HCT116 (cell line): ENCODE measurements at regions not wholly inside any gene's neighbourhood (a gene's known extent, or its start where the extent isn't known, plus 50 kb on each side); places are given as distances from the start of the nearest gene placed in this dataset.

Source experiments
- ATAC-seq: fragments of 200-7000 bp; cut with Tn5 transposase; 2 replicates; pipeline ENCODE4 v1.9.1; 2020; ENCODE audit warnings: mild to moderate bottlenecking, moderate library complexity
- BruUV-seq: library from RNA; stranded (reverse); fragments of 400-500 nt; replicated peaks from 2 replicates; lab custom pipeline; 2021; lab: Mats Ljungman, UMichigan
- CTCF ChIA-PET: fragments of 300-600 bp; sonication (Branson Sonifier 250); formaldehyde crosslinking; loops from one replicate; lab custom pipeline; 2021; ENCODE audit warnings: antibody characterized with exemption; lab: Charles Lee
- POLR2A ChIA-PET: fragments of 300-600, 350-600 bp; sonication (Branson Sonifier 250); formaldehyde crosslinking; loops from one replicate; lab custom pipeline; 2021; ENCODE audit warnings: antibody characterized with exemption; lab: Charles Lee
- RAD21 ChIA-PET, 2 experiments: fragments of 300-600 bp; sonication (Branson Sonifier 250); formaldehyde crosslinking; loops; one replicate each; lab custom pipeline; 2023; ENCODE audit warnings: low total read pairs in 2 of 2; ENCODE audit not compliant: uncharacterized antibody in 2 of 2, unreplicated experiment in 2 of 2, low non-redundant PET in 1 of 2; lab: Charles Lee
- DNase-seq: peaks from one replicate; pipeline ENCODE4 v3.0.0-alpha.2; 2010; ENCODE audit warnings: low read depth, low spot score
- H2AFZ ChIP-seq: fragments of 200-600 bp; shearing (Covaris generic), sonication (generic); 2 replicates; pipeline ENCODE4 v1.6.1; 2017; ENCODE audit warnings: low read depth, mixed run types, mixed read lengths, antibody characterized with exemption, low read length; ENCODE audit not compliant: poor library complexity, severe bottlenecking
- H3K27ac ChIP-seq: 2 replicates; pipeline ENCODE4 v1.5.1; 2012; ENCODE audit warnings: low read depth, low read length
- H3K27me3 ChIP-seq: fragments of 200-600 bp; sonication (generic); 2 replicates; pipeline ENCODE4 v1.6.1; 2016; ENCODE audit warnings: mixed run types, low read length, mixed read lengths; ENCODE audit not compliant: insufficient read depth
- H3K36me3 ChIP-seq, 2 experiments: fragments of 200-500 bp in 1 of 2; fragments of 200-600 bp in 1 of 2; sonication (Bioruptor generic) in 1 of 2; sonication (generic) in 1 of 2; 2 replicates each; pipeline versions ENCODE4 v1.5.1 to v1.6.1; 2014 to 2016; ENCODE audit warnings: low read length in 2 of 2, inconsistent platforms in 1 of 2, mixed read lengths in 1 of 2, mixed run types in 1 of 2; ENCODE audit not compliant: insufficient read depth in 2 of 2, control insufficient read depth in 1 of 2
- H3K4me1 ChIP-seq, 2 experiments: fragments of 200-600 bp in 1 of 2; sonication (generic) in 1 of 2; 2 replicates each; pipeline versions ENCODE4 v1.5.1 to v1.6.1; 2012 to 2017; ENCODE audit warnings: low read length in 2 of 2, inconsistent platforms in 1 of 2, mild to moderate bottlenecking in 1 of 2, mixed read lengths in 1 of 2, mixed run types in 1 of 2, moderate library complexity in 1 of 2; ENCODE audit not compliant: insufficient read depth in 2 of 2, control insufficient read depth in 1 of 2
- H3K4me2 ChIP-seq: fragments of 200-600 bp; sonication (generic); 2 replicates; pipeline ENCODE4 v1.6.1; 2017; ENCODE audit warnings: mixed run types, low read length, mixed read lengths
- H3K4me3 ChIP-seq, 2 experiments: fragments of 200-600 bp in 1 of 2; sonication (generic) in 1 of 2; replicated peaks in 1 of 2; 2 replicates each; pipeline ENCODE4 v1.5.1; 2011 to 2016; ENCODE audit warnings: low read length in 2 of 2, control low read depth in 1 of 2, low read depth in 1 of 2, mild to moderate bottlenecking in 1 of 2, mixed read lengths in 1 of 2, mixed run types in 1 of 2
- H3K79me2 ChIP-seq: fragments of 200-600 bp; sonication (generic); 2 replicates; pipeline ENCODE4 v1.6.1; 2017; ENCODE audit warnings: mild to moderate bottlenecking, mixed run types, low read length, moderate library complexity, mixed read lengths; ENCODE audit not compliant: insufficient read depth
- H3K9ac ChIP-seq: fragments of 200-600 bp; sonication (generic); 2 replicates; pipeline ENCODE4 v1.6.1; 2016; ENCODE audit warnings: low read length, mixed read lengths
- H3K9me2 ChIP-seq: fragments of 200-600 bp; sonication (generic), shearing (Covaris generic); 2 replicates; pipeline ENCODE4 v1.6.1; 2017; ENCODE audit warnings: mixed run types, mild to moderate bottlenecking, moderate library complexity; ENCODE audit not compliant: insufficient read depth
- H3K9me3 ChIP-seq, 2 experiments: fragments of 200-500 bp in 1 of 2; fragments of 200-600 bp in 1 of 2; sonication (Bioruptor generic) in 1 of 2; sonication (generic) in 1 of 2; 2 replicates each; pipeline ENCODE4 v1.6.1; 2014 to 2017; ENCODE audit warnings: low read length in 2 of 2, mixed read lengths in 2 of 2, inconsistent platforms in 1 of 2, low read depth in 1 of 2, mild to moderate bottlenecking in 1 of 2, mixed run types in 1 of 2, moderate library complexity in 1 of 2; ENCODE audit not compliant: control insufficient read depth in 1 of 2, insufficient read depth in 1 of 2
- H4K20me1 ChIP-seq: fragments of 200-600 bp; sonication (generic), shearing (Covaris generic); 2 replicates; pipeline ENCODE4 v1.6.1; 2017; ENCODE audit warnings: mixed run types, mild to moderate bottlenecking, moderate library complexity; ENCODE audit not compliant: insufficient read depth
- CBX3 ChIP-seq: IDR thresholded peaks from 2 replicates; pipeline ENCODE4 v1.6.1; 2012; ENCODE audit warnings: low read depth
- CEBPB ChIP-seq: IDR thresholded peaks from 2 replicates; pipeline ENCODE4 v1.6.1; 2012; ENCODE audit warnings: low read depth
- ELF1 ChIP-seq: IDR thresholded peaks from 2 replicates; pipeline ENCODE4 v1.6.1; 2012; ENCODE audit warnings: low read depth, borderline replicate concordance
- EZH2 ChIP-seq: fragments of 200-600 bp; sonication (generic); IDR thresholded peaks from 2 replicates; pipeline ENCODE4 v1.6.1; 2017; ENCODE audit warnings: antibody characterized with exemption, mixed run types
- POLR2AphosphoS5 ChIP-seq: IDR thresholded peaks from 2 replicates; pipeline ENCODE4 v1.6.1; 2011; ENCODE audit warnings: mild to moderate bottlenecking, low read depth, low read length, moderate library complexity
- SP1 ChIP-seq: IDR thresholded peaks from 2 replicates; pipeline ENCODE4 v1.6.1; 2012; ENCODE audit warnings: low read depth
- YY1 ChIP-seq: IDR thresholded peaks from 2 replicates; pipeline ENCODE4 v1.6.1; 2011; ENCODE audit warnings: low read length, low read depth, moderate library complexity, mild to moderate bottlenecking; ENCODE audit not compliant: insufficient replicate concordance; ENCODE audit errors: extremely low read depth
- intact Hi-C: fragments of 100-400 bp; cut with micrococcal nuclease; formaldehyde crosslinking; loops from 2 replicates; pipeline ENCODE4 v1.10.0; 2022
- TF ChIP-seq, protein P1 (sequence below): IDR thresholded peaks from 2 replicates; pipeline ENCODE4 v1.6.1; 2012; ENCODE audit warnings: low read depth
- TF ChIP-seq, protein P2 (sequence below): IDR thresholded peaks from 2 replicates; pipeline ENCODE4 v1.6.1; 2012

DNA sequence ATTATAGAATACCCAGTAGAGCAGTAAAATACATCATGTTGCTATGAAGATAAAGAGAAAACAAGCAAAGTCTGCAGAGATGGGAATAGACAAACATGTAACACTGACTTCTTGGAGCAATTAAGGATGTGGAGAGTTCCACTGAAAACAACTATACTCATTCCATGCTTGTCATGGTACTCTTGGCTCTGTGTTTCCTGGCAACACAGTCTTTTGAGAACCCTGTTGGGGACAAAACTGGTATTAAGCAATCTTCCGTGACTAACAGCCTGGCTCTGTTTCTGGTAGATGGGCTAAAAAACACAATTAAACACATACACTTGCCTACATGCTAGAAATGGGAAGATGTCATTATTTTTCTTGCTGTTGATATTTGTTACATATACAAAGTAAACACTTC lies 1212.3 kb upstream of the GBE1 start:
- ChIA-PET CTCF (no interaction called here), RAD21 (no interaction called here), POLR2A (no interaction called here)
- H3K4me1 ChIP-seq: no peaks in the 10 kb centered on the region
- H3K9me3 ChIP-seq: peaks cover 0 to 5% of the 10 kb centered on the region in 2 experiments; a peak in 2 of 4 replicates
- BruUV-seq: no TSS peak
- no peak overlapping the region for H2AFZ ChIP-seq
- H3K9me2 ChIP-seq: no peaks in the 10 kb centered on the region
- no peaks in the 10 kb centered on the region for H3K79me2 ChIP-seq
- no peaks in the 10 kb centered on the region for H4K20me1 ChIP-seq
- no peak overlapping the region for H3K4me2 ChIP-seq
- ATAC-seq: no peak
- H3K27me3 ChIP-seq: no peaks in the 10 kb centered on the region
- H3K27ac ChIP-seq: no peak overlapping the region
- intact Hi-C loops: no loop called here
- no peak for TF ChIP-seq POLR2AphosphoS5
- TF ChIP-seq CBX3: no peak
- no peak for TF ChIP-seq ELF1
- TF ChIP-seq, protein P1, sequence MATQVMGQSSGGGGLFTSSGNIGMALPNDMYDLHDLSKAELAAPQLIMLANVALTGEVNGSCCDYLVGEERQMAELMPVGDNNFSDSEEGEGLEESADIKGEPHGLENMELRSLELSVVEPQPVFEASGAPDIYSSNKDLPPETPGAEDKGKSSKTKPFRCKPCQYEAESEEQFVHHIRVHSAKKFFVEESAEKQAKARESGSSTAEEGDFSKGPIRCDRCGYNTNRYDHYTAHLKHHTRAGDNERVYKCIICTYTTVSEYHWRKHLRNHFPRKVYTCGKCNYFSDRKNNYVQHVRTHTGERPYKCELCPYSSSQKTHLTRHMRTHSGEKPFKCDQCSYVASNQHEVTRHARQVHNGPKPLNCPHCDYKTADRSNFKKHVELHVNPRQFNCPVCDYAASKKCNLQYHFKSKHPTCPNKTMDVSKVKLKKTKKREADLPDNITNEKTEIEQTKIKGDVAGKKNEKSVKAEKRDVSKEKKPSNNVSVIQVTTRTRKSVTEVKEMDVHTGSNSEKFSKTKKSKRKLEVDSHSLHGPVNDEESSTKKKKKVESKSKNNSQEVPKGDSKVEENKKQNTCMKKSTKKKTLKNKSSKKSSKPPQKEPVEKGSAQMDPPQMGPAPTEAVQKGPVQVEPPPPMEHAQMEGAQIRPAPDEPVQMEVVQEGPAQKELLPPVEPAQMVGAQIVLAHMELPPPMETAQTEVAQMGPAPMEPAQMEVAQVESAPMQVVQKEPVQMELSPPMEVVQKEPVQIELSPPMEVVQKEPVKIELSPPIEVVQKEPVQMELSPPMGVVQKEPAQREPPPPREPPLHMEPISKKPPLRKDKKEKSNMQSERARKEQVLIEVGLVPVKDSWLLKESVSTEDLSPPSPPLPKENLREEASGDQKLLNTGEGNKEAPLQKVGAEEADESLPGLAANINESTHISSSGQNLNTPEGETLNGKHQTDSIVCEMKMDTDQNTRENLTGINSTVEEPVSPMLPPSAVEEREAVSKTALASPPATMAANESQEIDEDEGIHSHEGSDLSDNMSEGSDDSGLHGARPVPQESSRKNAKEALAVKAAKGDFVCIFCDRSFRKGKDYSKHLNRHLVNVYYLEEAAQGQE: no peak
- no peak for TF ChIP-seq SP1
- TF ChIP-seq, protein P2, sequence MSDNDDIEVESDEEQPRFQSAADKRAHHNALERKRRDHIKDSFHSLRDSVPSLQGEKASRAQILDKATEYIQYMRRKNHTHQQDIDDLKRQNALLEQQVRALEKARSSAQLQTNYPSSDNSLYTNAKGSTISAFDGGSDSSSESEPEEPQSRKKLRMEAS: no peak
- TF ChIP-seq YY1: no peak
- TF ChIP-seq EZH2: no peak
- no peak for TF ChIP-seq CEBPB
- DNase-seq: no peak
- H3K4me3 ChIP-seq: no peak overlapping the region
- H3K9ac ChIP-seq: no peak overlapping the region
- no peaks in the 10 kb centered on the region for H3K36me3 ChIP-seq
